ENCODE measurements at regions not wholly inside any gene's neighbourhood (a gene's known extent, or its start where the extent isn't known, plus 50 kb on each side); places are given as distances from the start of the nearest gene placed in this dataset.

DNA sequence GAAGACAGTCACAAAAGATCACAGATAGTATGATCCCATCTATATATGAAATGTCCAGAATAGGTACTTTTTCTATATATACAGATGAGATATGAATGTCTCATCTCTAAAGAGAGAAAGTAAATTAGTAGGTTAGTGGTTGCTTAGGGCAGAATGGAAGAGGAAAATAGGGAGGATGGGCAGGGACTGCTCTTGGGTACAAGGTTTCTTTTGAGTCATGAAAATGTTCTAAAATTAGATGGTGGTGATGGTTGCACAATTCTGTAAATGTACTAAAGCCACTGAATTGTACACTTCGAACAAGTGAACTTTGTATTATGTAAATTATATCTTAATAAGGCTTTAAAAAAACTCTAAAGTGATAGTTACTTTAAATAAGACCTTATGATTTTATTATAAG lies 59.6 kb upstream of the GRAMD2B start:
- no peak for DNase-seq (ENCODE audit: low read depth in 1 of 2, low spot score in 1 of 2)
- no peak for TF ChIP-seq JUND (IDR thresholded peaks at IDR 0.05; ENCODE audit: low read depth)

DNA sequence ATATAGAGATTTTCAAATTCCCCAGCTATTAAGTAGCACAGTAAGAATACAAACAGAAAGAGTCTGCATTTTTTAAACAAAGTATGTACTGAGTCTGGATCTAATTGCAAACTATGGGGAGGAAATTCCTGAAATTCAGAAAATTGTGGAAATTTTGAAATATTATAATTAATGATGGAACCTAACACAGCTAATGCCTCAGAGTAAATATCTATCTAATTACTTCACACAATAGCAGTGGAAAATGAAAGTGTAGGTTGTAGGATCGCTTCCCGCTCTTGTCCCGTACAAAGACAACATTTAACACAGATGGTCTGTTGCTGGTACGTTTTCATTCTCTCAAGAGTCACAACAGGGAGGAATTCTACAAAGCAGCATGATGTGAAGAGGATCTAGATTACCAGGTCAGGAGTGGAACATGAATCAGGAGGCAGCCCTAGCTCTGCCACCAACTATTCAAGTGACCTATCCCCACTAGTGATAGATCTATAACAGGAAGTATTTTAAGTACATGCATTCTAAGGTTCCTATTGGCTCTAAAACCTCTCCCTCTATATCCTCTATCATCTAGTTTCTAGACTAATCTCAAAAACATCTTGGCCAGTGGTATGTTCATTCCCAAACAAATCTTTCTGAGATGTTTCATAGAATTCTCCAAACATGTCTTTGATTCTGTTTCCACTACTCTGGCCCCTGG lies 58.9 kb upstream of the GRAMD2B start:
- no peak for DNase-seq (ENCODE audit: low read depth in 1 of 2, low spot score in 1 of 2)
- no peak for TF ChIP-seq JUND (IDR thresholded peaks at IDR 0.05; ENCODE audit: low read depth)
- in situ Hi-C loops (cut with HindIII; ENCODE audit: low pct_unique_long_range_greater_than_20kb, low sequenced_read_pairs): no loop called here

More for the DNA sequence above, 59.6 kb upstream of the GRAMD2B start:
- in situ Hi-C loops (cut with HindIII; ENCODE audit: low pct_unique_long_range_greater_than_20kb, low sequenced_read_pairs): no loop called here

GRCh38 chr5:126365446-126366198 lies 57.6 kb upstream of the GRAMD2B start:
- in situ Hi-C loops (cut with HindIII; ENCODE audit: low pct_unique_long_range_greater_than_20kb, low sequenced_read_pairs): no loop called here
- TF ChIP-seq JUND (IDR thresholded peaks at IDR 0.05; ENCODE audit: low read depth): no peak
- DNase-seq (ENCODE audit: low read depth in 1 of 2, low spot score in 1 of 2): peak in 1 of 2 experiments; percentile 38

DNA sequence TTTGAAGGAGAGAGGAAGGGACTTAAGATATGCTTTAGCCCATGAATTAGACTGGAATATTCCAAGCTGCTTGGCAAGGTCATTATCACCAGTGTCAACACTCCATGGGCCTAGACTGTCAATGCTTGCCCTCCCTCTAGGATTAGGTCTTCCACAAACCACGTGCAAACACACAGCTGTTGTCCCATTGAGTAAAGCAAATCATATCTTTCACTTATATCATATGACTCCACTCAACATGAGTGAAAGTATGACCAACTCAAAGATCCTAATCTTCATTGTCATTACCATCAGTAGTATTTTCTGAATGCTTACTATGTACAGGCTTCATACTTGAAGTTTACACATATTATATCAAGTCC lies 57.0 kb upstream of the GRAMD2B start:
- peak in 1 of 2 experiments; percentile 51 for DNase-seq (ENCODE audit: low read depth in 1 of 2, low spot score in 1 of 2)
- in situ Hi-C loops (cut with HindIII; ENCODE audit: low pct_unique_long_range_greater_than_20kb, low sequenced_read_pairs): no loop called here
- TF ChIP-seq JUND (IDR thresholded peaks at IDR 0.05; ENCODE audit: low read depth): no peak

- DNase-seq (ENCODE audit: low read depth in 1 of 2, low spot score in 1 of 2): peak in 1 of 2 experiments; percentile 94
- in situ Hi-C loops (cut with HindIII; ENCODE audit: low pct_unique_long_range_greater_than_20kb, low sequenced_read_pairs): no loop called here
- TF ChIP-seq JUND (IDR thresholded peaks at IDR 0.05; ENCODE audit: low read depth): 0 out of 2 replicates have a peak, but pooled peaks have one; percentile 18
Observed at GRCh38 chr5:126368239-126368812, 54.9 kb upstream of the GRAMD2B start.

DNA sequence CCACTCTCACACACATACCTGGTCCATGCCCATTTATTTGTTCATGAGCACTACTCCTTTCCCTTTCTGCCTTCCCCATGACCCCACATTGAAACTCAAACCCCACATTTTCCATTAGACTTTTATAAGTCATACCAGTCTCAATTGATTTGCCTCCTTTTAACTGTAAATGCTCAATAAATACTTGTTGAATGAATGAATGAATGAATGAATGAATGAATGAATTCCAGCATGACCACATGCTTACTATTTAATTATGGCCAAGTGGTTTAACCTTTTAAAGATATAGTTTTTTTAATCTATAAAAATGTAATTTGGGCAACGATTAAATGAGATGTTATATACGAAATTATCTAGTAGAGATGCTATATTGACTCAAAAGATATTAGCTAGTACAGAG lies 54.1 kb upstream of the GRAMD2B start:
- no peak for DNase-seq (ENCODE audit: low read depth in 1 of 2, low spot score in 1 of 2)
- no peak for TF ChIP-seq JUND (IDR thresholded peaks at IDR 0.05; ENCODE audit: low read depth)
- in situ Hi-C loops (cut with HindIII; ENCODE audit: low pct_unique_long_range_greater_than_20kb, low sequenced_read_pairs): no loop called here

- TF ChIP-seq JUND (IDR thresholded peaks at IDR 0.05; ENCODE audit: low read depth): no peak
- in situ Hi-C loops (cut with HindIII; ENCODE audit: low pct_unique_long_range_greater_than_20kb, low sequenced_read_pairs): no loop called here
- DNase-seq (ENCODE audit: low read depth in 1 of 2, low spot score in 1 of 2): peak in 1 of 2 experiments; percentile 46
Observed at GRCh38 chr5:126369995-126370731, 53.0 kb upstream of the GRAMD2B start.

- peak in 1 of 2 experiments; percentile 44 for DNase-seq (ENCODE audit: low read depth in 1 of 2, low spot score in 1 of 2)
- TF ChIP-seq JUND (IDR thresholded peaks at IDR 0.05; ENCODE audit: low read depth): no peak
- in situ Hi-C loops (cut with HindIII; ENCODE audit: low pct_unique_long_range_greater_than_20kb, low sequenced_read_pairs): no loop called here
Observed at GRCh38 chr5:126370796-126371718, 52.2 kb upstream of the GRAMD2B start.

- in situ Hi-C loops (cut with HindIII; ENCODE audit: low pct_unique_long_range_greater_than_20kb, low sequenced_read_pairs): no loop called here
- no peak for DNase-seq (ENCODE audit: low read depth in 1 of 2, low spot score in 1 of 2)
- no peak for TF ChIP-seq JUND (IDR thresholded peaks at IDR 0.05; ENCODE audit: low read depth)
Observed at GRCh38 chr5:126373375-126374108, 49.7 kb upstream of the GRAMD2B start.
